ENCODE measurements at regions not wholly inside any gene's neighbourhood (a gene's known extent, or its start where the extent isn't known, plus 50 kb on each side); places are given as distances from the start of the nearest gene placed in this dataset.

DNA sequence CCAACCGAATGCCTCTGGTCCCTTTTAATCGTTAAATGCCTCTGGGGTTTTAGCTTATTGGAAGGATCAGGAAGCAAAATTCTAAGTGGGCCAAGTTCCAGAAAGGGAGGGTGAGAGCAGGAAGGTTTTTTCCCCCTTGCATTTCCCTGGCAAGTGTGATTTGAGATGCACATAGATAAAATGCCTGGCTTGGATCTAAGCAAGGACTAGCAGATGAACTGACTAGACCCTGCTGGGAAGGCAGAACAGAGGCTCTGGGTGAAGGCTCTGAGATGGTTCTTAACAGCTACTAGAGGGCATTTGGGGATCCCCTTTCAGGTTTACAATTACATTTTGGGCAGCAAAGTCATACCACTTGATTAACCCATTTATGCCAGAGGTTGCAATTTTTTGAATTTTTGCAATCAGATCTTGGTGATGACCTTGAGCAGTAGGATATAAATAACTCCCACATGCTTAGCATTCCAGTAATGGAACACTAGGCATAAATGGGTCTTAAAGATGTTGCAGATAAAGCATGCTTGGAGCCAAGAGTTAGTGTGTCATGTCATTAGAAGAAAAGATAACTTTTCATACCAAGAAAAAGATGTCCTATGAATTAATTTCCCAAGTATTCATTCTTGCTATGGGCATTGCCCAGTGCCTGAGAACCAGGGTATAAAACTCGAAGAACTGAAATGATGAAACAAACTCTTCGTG is 205.9 kb downstream of the SEC23IP start:
- Histone ChIP-seq H4K20me1 (ENCODE audit: insufficient read depth, low read length) (no peaks in the 10 kb centered on the region), H3K9me2 (replicated peaks; ENCODE audit: insufficient read depth, low read length) (no peaks in the 10 kb centered on the region), H2AFZ (ENCODE audit: low read length) (no peak overlapping the region), H3K4me1 (ENCODE audit: low read length) (no peaks in the 10 kb centered on the region), H3K36me3 (replicated peaks; ENCODE audit: insufficient read depth, low read length) (no peaks in the 10 kb centered on the region), H3K9ac (ENCODE audit: low read length) (no peak overlapping the region), H3K27me3 (replicated peaks; ENCODE audit: insufficient read depth, low read length) (no peaks in the 10 kb centered on the region), H3K4me2 (ENCODE audit: low read depth, low read length) (no peak overlapping the region), H3K79me2 (ENCODE audit: low read length) (no peaks in the 10 kb centered on the region), H3K9me3 (replicated peaks; ENCODE audit: insufficient read depth, low read length) (no peaks in the 10 kb centered on the region), H3F3A (ENCODE audit: insufficient read depth, low read length) (no peaks in the 10 kb centered on the region), H3K27ac (ENCODE audit: low read length) (no peak overlapping the region), H3K4me3 (ENCODE audit: low read length) (no peak overlapping the region)
- TF ChIP-seq EZH2 (optimal IDR thresholded peaks at IDR 0.05; ENCODE audit: low read depth, low read length) (no peak), EZH2phosphoT487 (IDR thresholded peaks at IDR 0.05; ENCODE audit: low read length) (no peak)
- TF ChIP-seq, protein P1, sequence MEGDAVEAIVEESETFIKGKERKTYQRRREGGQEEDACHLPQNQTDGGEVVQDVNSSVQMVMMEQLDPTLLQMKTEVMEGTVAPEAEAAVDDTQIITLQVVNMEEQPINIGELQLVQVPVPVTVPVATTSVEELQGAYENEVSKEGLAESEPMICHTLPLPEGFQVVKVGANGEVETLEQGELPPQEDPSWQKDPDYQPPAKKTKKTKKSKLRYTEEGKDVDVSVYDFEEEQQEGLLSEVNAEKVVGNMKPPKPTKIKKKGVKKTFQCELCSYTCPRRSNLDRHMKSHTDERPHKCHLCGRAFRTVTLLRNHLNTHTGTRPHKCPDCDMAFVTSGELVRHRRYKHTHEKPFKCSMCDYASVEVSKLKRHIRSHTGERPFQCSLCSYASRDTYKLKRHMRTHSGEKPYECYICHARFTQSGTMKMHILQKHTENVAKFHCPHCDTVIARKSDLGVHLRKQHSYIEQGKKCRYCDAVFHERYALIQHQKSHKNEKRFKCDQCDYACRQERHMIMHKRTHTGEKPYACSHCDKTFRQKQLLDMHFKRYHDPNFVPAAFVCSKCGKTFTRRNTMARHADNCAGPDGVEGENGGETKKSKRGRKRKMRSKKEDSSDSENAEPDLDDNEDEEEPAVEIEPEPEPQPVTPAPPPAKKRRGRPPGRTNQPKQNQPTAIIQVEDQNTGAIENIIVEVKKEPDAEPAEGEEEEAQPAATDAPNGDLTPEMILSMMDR (IDR thresholded peaks at IDR 0.05; ENCODE audit: low read length) = no peak
- DNase-seq = no peak

DNA sequence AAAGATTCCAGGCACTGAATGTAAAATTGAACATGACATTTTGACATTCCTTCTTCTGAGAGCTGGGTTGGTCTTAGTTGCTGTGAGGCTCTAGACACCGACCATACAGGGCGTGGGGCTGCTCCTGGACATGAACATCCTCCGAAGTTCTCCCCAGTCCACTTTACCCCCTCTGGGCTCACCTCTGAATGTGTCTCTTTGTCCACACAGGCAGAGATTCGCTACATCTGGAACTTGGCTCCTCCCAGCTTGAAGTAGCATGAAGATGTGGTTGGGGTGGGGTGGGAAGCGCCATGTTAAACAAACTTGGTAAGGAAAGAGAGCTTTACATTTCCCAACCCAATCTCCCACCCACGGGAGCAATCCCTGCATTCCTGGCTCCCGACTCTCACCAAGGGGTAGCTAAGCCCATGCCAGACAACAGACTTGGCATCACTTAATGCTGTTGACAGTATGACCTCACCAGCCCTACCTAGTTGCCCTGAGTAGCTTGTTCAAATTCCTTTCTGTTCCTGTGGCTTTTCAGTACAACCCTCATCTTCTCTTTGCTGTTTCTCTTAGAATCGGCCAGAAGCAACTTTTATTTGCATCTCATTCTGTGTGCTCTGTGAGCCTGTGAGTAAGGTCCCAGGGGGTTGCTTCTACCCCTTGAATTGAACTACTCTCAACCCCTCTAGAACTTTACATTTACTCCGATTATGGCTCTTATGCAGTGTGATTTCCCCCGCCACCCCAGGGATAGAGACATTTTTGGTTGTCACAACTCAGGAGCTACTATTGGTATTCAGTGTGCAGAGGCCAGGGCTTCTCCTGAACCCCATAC is 211.4 kb downstream of the SEC23IP start:
- Histone ChIP-seq H2AFZ (ENCODE audit: low read length) (no peak overlapping the region), H3K27me3 (replicated peaks; ENCODE audit: insufficient read depth, low read length) (no peaks in the 10 kb centered on the region), H3K4me2 (ENCODE audit: low read depth, low read length) (no peak overlapping the region), H3K4me3 (ENCODE audit: low read length) (no peak overlapping the region), H3K27ac (ENCODE audit: low read length) (no peak overlapping the region), H3F3A (ENCODE audit: insufficient read depth, low read length) (no peaks in the 10 kb centered on the region), H3K9me2 (replicated peaks; ENCODE audit: insufficient read depth, low read length) (no peaks in the 10 kb centered on the region), H3K9ac (ENCODE audit: low read length) (no peak overlapping the region), H3K9me3 (replicated peaks; ENCODE audit: insufficient read depth, low read length) (no peaks in the 10 kb centered on the region), H3K36me3 (replicated peaks; ENCODE audit: insufficient read depth, low read length) (no peaks in the 10 kb centered on the region), H3K79me2 (ENCODE audit: low read length) (no peaks in the 10 kb centered on the region), H4K20me1 (ENCODE audit: insufficient read depth, low read length) (no peaks in the 10 kb centered on the region), H3K4me1 (ENCODE audit: low read length) (no peaks in the 10 kb centered on the region)
- no peak for DNase-seq
- no peak for TF ChIP-seq EZH2phosphoT487 (IDR thresholded peaks at IDR 0.05; ENCODE audit: low read length)
- TF ChIP-seq, protein P1 (IDR thresholded peaks at IDR 0.05; ENCODE audit: low read length) = no peak
- no peak for TF ChIP-seq EZH2 (optimal IDR thresholded peaks at IDR 0.05; ENCODE audit: low read depth, low read length)

DNA sequence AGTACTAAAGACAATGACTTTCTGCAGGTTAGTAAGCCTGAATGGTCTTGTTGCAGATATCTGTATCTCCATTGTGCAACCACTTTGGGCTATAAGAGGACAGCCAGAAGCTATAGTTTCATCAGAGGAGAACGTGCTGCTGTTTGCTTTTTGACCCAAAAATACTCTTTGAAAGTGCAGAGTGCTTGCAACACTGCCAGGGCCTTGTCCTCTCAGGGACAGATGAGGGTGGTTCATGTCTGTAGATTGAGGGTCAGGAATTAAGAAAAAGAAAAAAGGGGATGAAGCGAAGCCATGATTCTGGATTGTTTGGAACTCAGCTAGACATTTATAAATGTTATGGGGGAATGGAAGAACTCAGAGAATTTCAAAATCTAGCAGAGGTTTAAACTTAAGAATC is 212.5 kb downstream of the SEC23IP start:
- Histone ChIP-seq H3K4me3 (ENCODE audit: low read length) (no peak overlapping the region), H3K4me2 (ENCODE audit: low read depth, low read length) (no peak overlapping the region), H3K4me1 (ENCODE audit: low read length) (no peaks in the 10 kb centered on the region)

More for the DNA sequence above, 212.5 kb downstream of the SEC23IP start:
- Histone ChIP-seq H3K27me3 (replicated peaks; ENCODE audit: insufficient read depth, low read length) (no peaks in the 10 kb centered on the region), H4K20me1 (ENCODE audit: insufficient read depth, low read length) (no peaks in the 10 kb centered on the region), H3K9ac (ENCODE audit: low read length) (no peak overlapping the region), H3K9me3 (replicated peaks; ENCODE audit: insufficient read depth, low read length) (no peaks in the 10 kb centered on the region), H2AFZ (ENCODE audit: low read length) (no peak overlapping the region), H3K79me2 (ENCODE audit: low read length) (no peaks in the 10 kb centered on the region), H3K36me3 (replicated peaks; ENCODE audit: insufficient read depth, low read length) (no peaks in the 10 kb centered on the region), H3K9me2 (replicated peaks; ENCODE audit: insufficient read depth, low read length) (no peaks in the 10 kb centered on the region), H3F3A (ENCODE audit: insufficient read depth, low read length) (no peaks in the 10 kb centered on the region), H3K27ac (ENCODE audit: low read length) (no peak overlapping the region)
- DNase-seq = no peak
- TF ChIP-seq, protein P1 (IDR thresholded peaks at IDR 0.05; ENCODE audit: low read length) = no peak
- TF ChIP-seq EZH2 (optimal IDR thresholded peaks at IDR 0.05; ENCODE audit: low read depth, low read length) = no peak
- TF ChIP-seq EZH2phosphoT487 (IDR thresholded peaks at IDR 0.05; ENCODE audit: low read length) = no peak
